ENCODE measurements at regions not wholly inside any gene's neighbourhood (a gene's known extent, or its start where the extent isn't known, plus 50 kb on each side); places are given as distances from the start of the nearest gene placed in this dataset.
"Not testable (repeated sequence)": the region's sequence is repeated elsewhere in the genome, so short reads cannot be mapped to it uniquely, and the experiment has no call there.

DNA sequence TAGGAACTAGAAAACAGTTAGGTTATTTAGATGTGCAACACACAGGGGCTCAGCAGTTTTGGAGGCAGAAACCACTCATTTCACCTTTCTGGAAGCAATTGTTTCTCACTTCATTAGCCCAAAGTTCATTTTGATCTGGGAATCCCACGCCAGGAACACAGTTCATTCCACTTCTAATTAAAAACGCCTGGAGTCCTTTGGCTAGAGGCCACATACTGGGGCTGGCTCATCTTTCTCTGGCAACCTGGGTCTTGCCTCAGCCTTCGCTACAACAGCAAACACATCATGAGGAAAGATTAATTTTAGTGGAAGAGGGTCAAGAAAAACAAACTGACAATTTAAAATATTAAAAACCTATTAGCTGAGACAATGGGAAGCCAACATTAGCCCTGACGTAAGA lies 69.7 kb downstream of the RFPL4B start:
- Histone ChIP-seq H3K4me3 (no peak overlapping the region), H3K36me3 (no peaks in the 10 kb centered on the region), H3K27me3 (no peaks in the 10 kb centered on the region), H3K9me3 (ENCODE audit: low read depth) (no peaks in the 10 kb centered on the region), H3K27ac (no peak overlapping the region), H3K4me1 (ENCODE audit: low read depth) (no peaks in the 10 kb centered on the region)
- DNase-seq (ENCODE audit: low read depth in 1 of 2, low spot score in 1 of 2) = peak in 1 of 2 donors; percentile 18
- TF ChIP-seq CTCF (IDR thresholded peaks at IDR 0.05; ENCODE audit: low read depth, low read length) = no peak

GRCh38 chr6:112427011-112427410 lies 79.9 kb downstream of the RFPL4B start:
- not testable (repeated sequence) for DNase-seq (ENCODE audit: low read depth in 1 of 2, low spot score in 1 of 2); H3K27ac ChIP-seq; H3K27me3 ChIP-seq; H3K9me3 ChIP-seq (ENCODE audit: low read depth); H3K4me3 ChIP-seq; H3K4me1 ChIP-seq (ENCODE audit: low read depth); H3K36me3 ChIP-seq

- no peak for DNase-seq (ENCODE audit: low read depth in 1 of 2, low spot score in 1 of 2)
- Histone ChIP-seq H3K27ac (no peak overlapping the region), H3K36me3 (no peaks in the 10 kb centered on the region), H3K4me1 (ENCODE audit: low read depth) (no peaks in the 10 kb centered on the region), H3K27me3 (no peaks in the 10 kb centered on the region), H3K9me3 (ENCODE audit: low read depth) (no peaks in the 10 kb centered on the region), H3K4me3 (no peak overlapping the region)
- TF ChIP-seq CTCF (IDR thresholded peaks at IDR 0.05; ENCODE audit: low read depth, low read length) = no peak
Measured at GRCh38 chr6:112427499-112427898, 80.4 kb downstream of the RFPL4B start.

- Histone ChIP-seq H3K4me3 (no peak overlapping the region), H3K27ac (no peak overlapping the region), H3K4me1 (ENCODE audit: low read depth) (no peaks in the 10 kb centered on the region), H3K27me3 (no peaks in the 10 kb centered on the region), H3K9me3 (ENCODE audit: low read depth) (no peaks in the 10 kb centered on the region), H3K36me3 (no peaks in the 10 kb centered on the region)
- no peak for DNase-seq (ENCODE audit: low read depth in 1 of 2, low spot score in 1 of 2)
- TF ChIP-seq CTCF (IDR thresholded peaks at IDR 0.05; ENCODE audit: low read depth, low read length) = no peak
Measured at GRCh38 chr6:112428477-112428876, 81.3 kb downstream of the RFPL4B start.

DNA sequence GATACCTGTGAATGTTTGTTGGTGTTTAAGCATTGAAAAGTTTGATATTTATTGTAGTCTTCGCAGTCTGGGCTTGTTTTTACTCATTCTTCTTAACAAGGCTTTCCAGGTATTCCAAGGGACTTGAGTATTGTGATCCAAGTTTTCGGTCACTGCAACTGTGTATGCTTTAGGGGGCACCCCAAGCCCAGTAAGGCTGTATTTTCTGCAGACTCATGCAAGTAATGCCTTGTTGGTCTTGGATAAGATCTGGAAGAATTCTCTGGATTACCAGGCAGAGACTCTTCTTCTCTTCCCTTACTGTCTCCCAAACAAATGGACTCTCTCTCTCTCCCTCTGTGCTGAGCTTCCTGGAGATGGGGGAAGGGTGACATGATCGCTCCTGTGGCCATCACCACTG lies 82.1 kb downstream of the RFPL4B start:
- H3K27me3 ChIP-seq = no peaks in the 10 kb centered on the region
- H3K36me3 ChIP-seq = no peaks in the 10 kb centered on the region
- no peak overlapping the region for H3K27ac ChIP-seq
- H3K4me3 ChIP-seq = no peak overlapping the region
- no peak for TF ChIP-seq CTCF (IDR thresholded peaks at IDR 0.05; ENCODE audit: low read depth, low read length)
- DNase-seq (ENCODE audit: low read depth in 1 of 2, low spot score in 1 of 2) = peak; percentile 45 to 53
- H3K4me1 ChIP-seq (ENCODE audit: low read depth) = peaks cover under 1% of the 10 kb centered on the region
- no peaks in the 10 kb centered on the region for H3K9me3 ChIP-seq (ENCODE audit: low read depth)

GRCh38 chr6:112431803-112432202 lies 84.7 kb downstream of the RFPL4B start:
- Histone ChIP-seq H3K9me3 (ENCODE audit: low read depth) (no peaks in the 10 kb centered on the region), H3K36me3 (no peaks in the 10 kb centered on the region), H3K27ac (no peak overlapping the region), H3K4me3 (no peak overlapping the region), H3K4me1 (ENCODE audit: low read depth) (peaks cover 25% of the 10 kb centered on the region), H3K27me3 (no peaks in the 10 kb centered on the region)
- no peak for DNase-seq (ENCODE audit: low read depth in 1 of 2, low spot score in 1 of 2)
- TF ChIP-seq CTCF (IDR thresholded peaks at IDR 0.05; ENCODE audit: low read depth, low read length) = no peak
